Esophagus muscularis mucosa (tissue), 4 donors: ENCODE measurements at regions not wholly inside any gene's neighbourhood (a gene's known extent, or its start where the extent isn't known, plus 50 kb on each side); places are given as distances from the start of the nearest gene placed in this dataset.

Source experiments
- DNase-seq: peaks from one replicate; pipeline ENCODE4 v3.0.0-alpha.2; 2017; ENCODE audit errors: extremely low spot score
- H3K27ac ChIP-seq, 4 donors: fragments of 200-600 bp; sonication (generic); replicated peaks in 1 of 4; 1 replicate in 3 of 4; 2 replicates in 1 of 4; pipeline ENCODE4 v1.5.1; 2016 to 2019; ENCODE audit warnings: mild to moderate bottlenecking in 1 of 4
- H3K27me3 ChIP-seq, 4 donors: fragments of 200-600 bp; sonication (generic); one replicate each; pipeline versions ENCODE4 v1.5.1 to v1.6.0; 2016 to 2019
- H3K36me3 ChIP-seq, 4 donors: fragments of 200-600 bp; sonication (generic); one replicate each; pipeline ENCODE4 v1.5.1; 2016 to 2019
- H3K4me1 ChIP-seq, 4 donors: fragments of 200-600 bp; sonication (generic); one replicate each; pipeline ENCODE4 v1.5.1; 2016 to 2019
- H3K4me3 ChIP-seq, 4 donors: fragments of 200-600 bp; sonication (generic); 1 replicate in 2 of 4; 2 replicates in 2 of 4; pipeline ENCODE4 v1.5.1; 2016 to 2019; ENCODE audit warnings: mild to moderate bottlenecking in 4 of 4, moderate library complexity in 1 of 4
- H3K9me3 ChIP-seq, 4 donors: fragments of 200-600 bp; sonication (generic); 1 replicate in 3 of 4; 2 replicates in 1 of 4; pipeline ENCODE4 v1.5.1; 2016 to 2019
- EP300 ChIP-seq: sonication (generic); formaldehyde crosslinking; IDR thresholded peaks from one replicate; pipeline ENCODE4 v1.6.1; 2017; ENCODE audit warnings: antibody characterized with exemption
- POLR2A ChIP-seq: fragments of 450-650 bp; IDR thresholded peaks from one replicate; pipeline ENCODE4 v1.6.1; 2017; ENCODE audit warnings: antibody characterized with exemption, moderate library complexity, mild to moderate bottlenecking, low read depth
- POLR2AphosphoS5 ChIP-seq, 2 donors: sonication (generic); formaldehyde crosslinking; IDR thresholded peaks; one replicate each; pipeline ENCODE4 v1.6.1; 2017; ENCODE audit warnings: antibody characterized with exemption in 2 of 2
- WGBS: methylation state at CpG from one replicate; pipeline ENCODE4 v1.1.5; 2018; 5-methylcytosine and 5-hydroxymethylcytosine counted together
- intact Hi-C: fragments of 100-400 bp; cut with DNase I; formaldehyde crosslinking; loops from one replicate; pipeline ENCODE4 v1.15.1; 2023
- TF ChIP-seq, protein P1 (sequence below), 3 experiments: fragments of 200-600 bp in 2 of 3; fragments of 450-650 bp in 1 of 3; sonication (generic) in 2 of 3; IDR thresholded peaks; one replicate each; pipeline ENCODE4 v1.5.1; 2017 to 2019; ENCODE audit warnings: antibody characterized with exemption in 3 of 3, mild to moderate bottlenecking in 2 of 3, moderate library complexity in 1 of 3

DNA sequence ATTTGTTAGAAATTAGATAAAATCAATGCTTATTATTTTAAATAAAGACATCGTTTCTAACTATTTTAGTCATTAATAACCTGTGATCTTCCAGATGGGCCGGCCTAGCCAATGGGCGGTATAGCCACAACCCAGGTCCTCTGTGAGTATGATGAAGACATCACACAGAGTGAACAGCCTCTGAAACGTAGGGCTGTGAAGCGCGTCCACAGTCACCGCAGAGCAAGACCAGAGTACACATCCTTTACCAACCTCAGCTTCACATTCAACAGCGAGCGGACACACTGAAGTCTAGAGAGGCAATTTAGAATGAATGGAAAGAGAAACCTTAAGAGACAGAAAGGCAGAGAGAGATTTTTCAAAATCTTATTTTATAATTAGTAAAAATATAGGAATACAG is 125.0 kb upstream of the RPS6KA2 start:
- Histone ChIP-seq H3K4me1 (peaks cover 0 to 3% (median 2%) of the 10 kb centered on the region in 4 donors), H3K27ac (no peak overlapping the region), H3K9me3 (no peaks in the 10 kb centered on the region), H3K36me3 (no peaks in the 10 kb centered on the region), H3K4me3 (no peak overlapping the region), H3K27me3 (no peaks in the 10 kb centered on the region)
- TF ChIP-seq POLR2AphosphoS5 (IDR thresholded peaks at IDR 0.05) (no peak), POLR2A (no peak), EP300 (no peak)
- TF ChIP-seq, protein P1, sequence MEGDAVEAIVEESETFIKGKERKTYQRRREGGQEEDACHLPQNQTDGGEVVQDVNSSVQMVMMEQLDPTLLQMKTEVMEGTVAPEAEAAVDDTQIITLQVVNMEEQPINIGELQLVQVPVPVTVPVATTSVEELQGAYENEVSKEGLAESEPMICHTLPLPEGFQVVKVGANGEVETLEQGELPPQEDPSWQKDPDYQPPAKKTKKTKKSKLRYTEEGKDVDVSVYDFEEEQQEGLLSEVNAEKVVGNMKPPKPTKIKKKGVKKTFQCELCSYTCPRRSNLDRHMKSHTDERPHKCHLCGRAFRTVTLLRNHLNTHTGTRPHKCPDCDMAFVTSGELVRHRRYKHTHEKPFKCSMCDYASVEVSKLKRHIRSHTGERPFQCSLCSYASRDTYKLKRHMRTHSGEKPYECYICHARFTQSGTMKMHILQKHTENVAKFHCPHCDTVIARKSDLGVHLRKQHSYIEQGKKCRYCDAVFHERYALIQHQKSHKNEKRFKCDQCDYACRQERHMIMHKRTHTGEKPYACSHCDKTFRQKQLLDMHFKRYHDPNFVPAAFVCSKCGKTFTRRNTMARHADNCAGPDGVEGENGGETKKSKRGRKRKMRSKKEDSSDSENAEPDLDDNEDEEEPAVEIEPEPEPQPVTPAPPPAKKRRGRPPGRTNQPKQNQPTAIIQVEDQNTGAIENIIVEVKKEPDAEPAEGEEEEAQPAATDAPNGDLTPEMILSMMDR (IDR thresholded peaks at IDR 0.05), result no peak
- DNase-seq, result no peak
- intact Hi-C loops, result no loop called here
- 91% methylated on average over 9 of the region's 9 CpGs for WGBS

GRCh38 chr6:166751051-166751595 is 124.1 kb upstream of the RPS6KA2 start:
- WGBS, result 77% methylated on average over 13 of the region's 19 CpGs
- no peak for DNase-seq
- peaks cover 0 to 2% (median 0%) of the 10 kb centered on the region in 4 donors for H3K4me1 ChIP-seq
- H3K27me3 ChIP-seq, result no peaks in the 10 kb centered on the region
- no peak for TF ChIP-seq POLR2A
- no peak for TF ChIP-seq POLR2AphosphoS5 (IDR thresholded peaks at IDR 0.05)
- TF ChIP-seq EP300, result no peak
- TF ChIP-seq, protein P1 (IDR thresholded peaks at IDR 0.05), result no peak
- H3K36me3 ChIP-seq, result no peaks in the 10 kb centered on the region
- H3K27ac ChIP-seq, result no peak overlapping the region
- intact Hi-C loops, result no loop called here
- no peaks in the 10 kb centered on the region for H3K9me3 ChIP-seq
- no peak overlapping the region for H3K4me3 ChIP-seq

DNA sequence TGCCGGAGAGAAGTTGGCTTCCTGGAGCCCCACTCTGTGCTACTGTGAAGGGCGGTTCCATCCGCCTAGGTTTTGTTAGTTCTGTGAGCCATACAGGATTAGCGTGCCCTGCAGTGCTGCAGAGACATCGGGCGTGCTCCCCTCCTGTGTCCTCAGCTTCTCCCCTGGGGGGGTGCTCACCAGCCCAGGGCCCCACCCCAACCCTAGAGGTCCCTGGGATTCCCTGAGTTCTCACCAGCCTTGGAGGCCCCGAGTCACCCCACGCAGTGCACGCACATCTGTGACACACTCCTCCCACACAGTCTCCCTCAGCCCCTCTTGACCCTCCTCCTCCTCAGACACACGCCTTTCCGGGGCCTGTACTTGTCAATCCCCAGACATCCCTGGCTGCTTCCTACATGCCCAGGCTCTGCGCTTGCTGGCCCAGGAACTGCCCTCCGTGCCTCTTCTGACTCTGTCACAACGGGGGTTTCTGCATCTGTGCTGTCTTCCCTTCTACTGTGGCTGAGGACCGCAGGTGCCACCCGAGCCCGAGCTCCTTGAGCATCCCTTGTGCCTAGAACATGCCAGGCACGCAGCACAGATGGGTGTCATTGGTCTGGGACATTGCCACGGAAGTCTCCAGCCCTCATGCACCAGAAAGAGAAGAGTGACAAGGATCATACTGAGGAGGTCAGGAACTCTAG is 123.2 kb upstream of the RPS6KA2 start:
- Histone ChIP-seq H3K4me3 (no peak overlapping the region), H3K4me1 (peaks cover 0 to 10% (median 4%) of the 10 kb centered on the region in 4 donors), H3K27ac (no peak overlapping the region), H3K36me3 (no peaks in the 10 kb centered on the region), H3K27me3 (no peaks in the 10 kb centered on the region), H3K9me3 (no peaks in the 10 kb centered on the region)
- no peak for TF ChIP-seq POLR2AphosphoS5 (IDR thresholded peaks at IDR 0.05)
- TF ChIP-seq POLR2A, result no peak
- no peak for TF ChIP-seq EP300
- TF ChIP-seq, protein P1 (IDR thresholded peaks at IDR 0.05), result no peak
- intact Hi-C loops, result no loop called here
- 84% methylated on average over 17 of the region's 19 CpGs for WGBS
- DNase-seq, result no peak

DNA sequence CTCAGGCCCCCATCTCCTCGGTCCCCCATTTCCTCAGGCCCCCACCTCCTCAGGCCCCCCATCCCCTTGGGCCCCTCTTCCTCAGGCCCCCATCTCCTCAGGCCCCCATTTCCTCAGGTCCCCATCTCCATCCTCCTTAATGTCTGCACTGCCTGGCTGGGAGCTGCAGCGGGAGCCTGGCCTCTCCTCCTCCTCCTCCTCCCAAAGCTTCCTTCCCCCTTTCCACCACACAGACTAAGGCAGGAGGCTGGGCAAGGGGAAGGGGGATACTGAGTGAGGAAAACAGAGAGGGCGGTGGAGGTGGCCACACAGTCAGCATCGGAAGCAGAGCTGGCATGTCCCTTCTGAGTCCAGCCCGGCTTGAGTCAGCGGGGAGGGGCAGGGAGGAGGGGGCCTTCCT is 122.6 kb upstream of the RPS6KA2 start:
- peaks cover 0 to 12% (median 4%) of the 10 kb centered on the region in 4 donors for H3K4me1 ChIP-seq
- intact Hi-C loops, result no loop called here
- no peaks in the 10 kb centered on the region for H3K27me3 ChIP-seq
- WGBS, result 84% methylated on average over 5 of the region's 6 CpGs
- no peak overlapping the region for H3K4me3 ChIP-seq
- H3K9me3 ChIP-seq, result peaks cover 0 to 2% (median 0%) of the 10 kb centered on the region in 4 donors
- no peak for DNase-seq
- H3K36me3 ChIP-seq, result no peaks in the 10 kb centered on the region
- H3K27ac ChIP-seq, result no peak overlapping the region
- TF ChIP-seq POLR2AphosphoS5 (IDR thresholded peaks at IDR 0.05) (no peak), EP300 (no peak), POLR2A (no peak)
- TF ChIP-seq, protein P1 (IDR thresholded peaks at IDR 0.05), result no peak
